Thoracic aorta (tissue), 2 donors: ENCODE measurements at regions not wholly inside any gene's neighbourhood (a gene's known extent, or its start where the extent isn't known, plus 50 kb on each side); places are given as distances from the start of the nearest gene placed in this dataset.

Source experiments
- ATAC-seq: fragments of 150-250 bp; one replicate; pipeline ENCODE4 v1.8.0; 2017; ENCODE audit warnings: low read depth; ENCODE audit not compliant: insufficient number of reproducible peaks, low FRiP score
- DNase-seq: peaks from one replicate; pipeline ENCODE4 v3.0.0-alpha.2; 2020; ENCODE audit warnings: low spot score
- H3K27ac ChIP-seq, 2 donors: fragments of 200-600 bp; sonication (generic); 1 replicate in 1 of 2; 2 replicates in 1 of 2; pipeline ENCODE4 v1.5.1; 2016; ENCODE audit warnings: mild to moderate bottlenecking in 2 of 2, moderate library complexity in 2 of 2
- H3K27me3 ChIP-seq: fragments of 200-600 bp; sonication (generic); replicated peaks from 2 replicates; pipeline ENCODE4 v1.6.0; 2016; ENCODE audit warnings: mild to moderate bottlenecking; ENCODE audit not compliant: insufficient read depth
- H3K36me3 ChIP-seq: fragments of 200-600 bp; sonication (generic); one replicate; pipeline ENCODE4 v1.5.1; 2016
- H3K4me1 ChIP-seq, 2 donors: fragments of 200-600 bp; sonication (generic); 1 replicate in 1 of 2; 2 replicates in 1 of 2; pipeline versions ENCODE4 v1.5.1 to v1.6.0; 2016; ENCODE audit warnings: low read depth in 2 of 2, mild to moderate bottlenecking in 1 of 2; ENCODE audit not compliant: control insufficient read depth in 1 of 2
- H3K4me3 ChIP-seq: fragments of 200-600 bp; sonication (generic); 2 replicates; pipeline ENCODE4 v1.5.1; 2016; ENCODE audit warnings: mild to moderate bottlenecking
- H3K9me3 ChIP-seq: fragments of 200-600 bp; sonication (generic); 2 replicates; pipeline ENCODE4 v1.5.1; 2016
- CTCF ChIP-seq: fragments of 200-600 bp; sonication (generic); IDR thresholded peaks from one replicate; pipeline ENCODE4 v1.5.1; 2019; ENCODE audit warnings: antibody characterized with exemption

GRCh38 chr17:71726341-71726740 is 394.5 kb upstream of the SOX9 start:
- H3K4me3 ChIP-seq: no peak overlapping the region

GRCh38 chr17:71727292-71727691 is 393.5 kb upstream of the SOX9 start:
- H3K9me3 ChIP-seq: no peaks in the 10 kb centered on the region
- TF ChIP-seq CTCF: no peak
- no peak for DNase-seq
- H3K27ac ChIP-seq: no peak overlapping the region
- no peak overlapping the region for H3K4me3 ChIP-seq
- H3K27me3 ChIP-seq: no peaks in the 10 kb centered on the region
- no peaks in the 10 kb centered on the region for H3K4me1 ChIP-seq
- H3K36me3 ChIP-seq: no peaks in the 10 kb centered on the region
- no peak for ATAC-seq

More at GRCh38 chr17:71726341-71726740, 394.5 kb upstream of the SOX9 start:
- H3K9me3 ChIP-seq: no peaks in the 10 kb centered on the region
- no peaks in the 10 kb centered on the region for H3K36me3 ChIP-seq
- H3K27ac ChIP-seq: no peak overlapping the region
- H3K4me1 ChIP-seq: no peaks in the 10 kb centered on the region
- no peaks in the 10 kb centered on the region for H3K27me3 ChIP-seq
- ATAC-seq (no peak), DNase-seq (no peak)
- no peak for TF ChIP-seq CTCF

GRCh38 chr17:71727723-71728122 is 393.1 kb upstream of the SOX9 start:
- no peak for DNase-seq
- Histone ChIP-seq H3K27ac (no peak overlapping the region), H3K9me3 (no peaks in the 10 kb centered on the region), H3K36me3 (no peaks in the 10 kb centered on the region), H3K4me1 (no peaks in the 10 kb centered on the region), H3K27me3 (no peaks in the 10 kb centered on the region), H3K4me3 (no peak overlapping the region)
- ATAC-seq: no peak
- no peak for TF ChIP-seq CTCF

GRCh38 chr17:71730871-71731270 is 389.9 kb upstream of the SOX9 start:
- Histone ChIP-seq H3K4me3 (no peak overlapping the region), H3K27me3 (no peaks in the 10 kb centered on the region), H3K4me1 (no peaks in the 10 kb centered on the region), H3K27ac (no peak overlapping the region), H3K9me3 (no peaks in the 10 kb centered on the region), H3K36me3 (no peaks in the 10 kb centered on the region)
- DNase-seq (no peak), ATAC-seq (no peak)
- no peak for TF ChIP-seq CTCF

GRCh38 chr17:71735893-71736292 is 384.9 kb upstream of the SOX9 start:
- no peak for TF ChIP-seq CTCF
- Histone ChIP-seq H3K4me3 (no peak overlapping the region), H3K4me1 (no peaks in the 10 kb centered on the region), H3K36me3 (no peaks in the 10 kb centered on the region), H3K9me3 (no peaks in the 10 kb centered on the region), H3K27ac (no peak overlapping the region), H3K27me3 (no peaks in the 10 kb centered on the region)
- DNase-seq: no peak
- no peak for ATAC-seq
